Breast epithelium (tissue), 4 donors: ENCODE measurements at regions not wholly inside any gene's neighbourhood (a gene's known extent, or its start where the extent isn't known, plus 50 kb on each side); places are given as distances from the start of the nearest gene placed in this dataset.

Experiments used
- DNase-seq, 2 donors: peaks; one replicate each; pipeline ENCODE4 v3.0.0-alpha.2; 2019; ENCODE audit warnings: low spot score in 2 of 2
- H3K27ac ChIP-seq, 2 donors: fragments of 200-600 bp; sonication (generic) in 1 of 2; one replicate each; pipeline ENCODE4 v1.5.1; 2016 to 2019; ENCODE audit warnings: mild to moderate bottlenecking in 1 of 2
- H3K27me3 ChIP-seq, 2 donors: fragments of 200-600 bp; sonication (generic) in 1 of 2; one replicate each; pipeline versions ENCODE4 v1.5.1 to v1.6.0; 2017 to 2019; ENCODE audit warnings: control low read depth in 1 of 2, mild to moderate bottlenecking in 1 of 2
- H3K36me3 ChIP-seq: fragments of 200-600 bp; one replicate; pipeline ENCODE4 v1.5.1; 2019
- H3K4me1 ChIP-seq, 2 donors: fragments of 200-600 bp; sonication (generic); one replicate each; pipeline ENCODE4 v1.5.1; 2016 to 2019; ENCODE audit warnings: control low read depth in 1 of 2
- H3K4me3 ChIP-seq, 3 donors: fragments of 200-600 bp; sonication (generic); 1 replicate in 2 of 3; 2 replicates in 1 of 3; pipeline ENCODE4 v1.5.1; 2016 to 2019; ENCODE audit warnings: mild to moderate bottlenecking in 3 of 3, moderate library complexity in 2 of 3
- H3K9me3 ChIP-seq, 2 donors: fragments of 200-600 bp; sonication (generic) in 1 of 2; one replicate each; pipeline ENCODE4 v1.5.1; 2016 to 2019; ENCODE audit warnings: control low read depth in 1 of 2
- CTCF ChIP-seq, 3 donors: fragments of 450-650 bp; IDR thresholded peaks; one replicate each; pipeline ENCODE4 v1.5.1; 2016 to 2017; ENCODE audit warnings: antibody characterized with exemption in 3 of 3, mild to moderate bottlenecking in 3 of 3, moderate library complexity in 3 of 3
- POLR2A ChIP-seq: fragments of 450-650 bp; IDR thresholded peaks from one replicate; pipeline ENCODE4 v1.6.1; 2016; ENCODE audit warnings: antibody characterized with exemption, mild to moderate bottlenecking, moderate library complexity
- POLR2AphosphoS5 ChIP-seq, 3 donors: sonication (generic); formaldehyde crosslinking; IDR thresholded peaks; one replicate each; pipeline ENCODE4 v1.6.1; 2017; ENCODE audit warnings: antibody characterized with exemption in 3 of 3
- intact Hi-C: fragments of 100-400 bp; cut with DNase I; formaldehyde crosslinking; loops from one replicate; pipeline ENCODE4 v1.15.1; 2023; ENCODE audit warnings: low total_unique reads

GRCh38 chr2:6777626-6778025, 88.1 kb downstream of the CMPK2 start:
- H3K36me3 ChIP-seq = no peaks in the 10 kb centered on the region
- intact Hi-C loops = loop anchor here (5.0 kb wide), 1 partner anchor 335 kb away; no protein-coding TSS in a partner anchor
- no peak overlapping the region for H3K4me3 ChIP-seq
- no peak overlapping the region for H3K27ac ChIP-seq
- peaks cover 0 to 20% of the 10 kb centered on the region in 2 donors for H3K27me3 ChIP-seq
- no peak for DNase-seq
- H3K9me3 ChIP-seq = no peaks in the 10 kb centered on the region
- no peak for TF ChIP-seq CTCF (IDR thresholded peaks at IDR 0.05)
- no peaks in the 10 kb centered on the region for H3K4me1 ChIP-seq

GRCh38 chr2:6780765-6781274, 84.9 kb downstream of the CMPK2 start:
- no peaks in the 10 kb centered on the region for H3K27me3 ChIP-seq
- intact Hi-C loops = no loop called here
- no peaks in the 10 kb centered on the region for H3K9me3 ChIP-seq
- H3K4me3 ChIP-seq = peak overlapping the region in 1 of 3 donors; percentile 37
- H3K4me1 ChIP-seq = no peaks in the 10 kb centered on the region
- H3K27ac ChIP-seq = no peak overlapping the region
- H3K36me3 ChIP-seq = no peaks in the 10 kb centered on the region
- peak in 1 of 2 donors; percentile 23 for DNase-seq
- no peak for TF ChIP-seq CTCF (IDR thresholded peaks at IDR 0.05)
- no peak for TF ChIP-seq POLR2A
- TF ChIP-seq POLR2AphosphoS5 (IDR thresholded peaks at IDR 0.05) = no peak

- DNase-seq = no peak
- TF ChIP-seq POLR2A = no peak
- TF ChIP-seq POLR2AphosphoS5 (IDR thresholded peaks at IDR 0.05) = no peak
- no peak for TF ChIP-seq CTCF (IDR thresholded peaks at IDR 0.05)
- Histone ChIP-seq H3K27me3 (no peaks in the 10 kb centered on the region), H3K4me3 (no peak overlapping the region), H3K27ac (no peak overlapping the region), H3K36me3 (no peaks in the 10 kb centered on the region), H3K4me1 (no peaks in the 10 kb centered on the region), H3K9me3 (no peaks in the 10 kb centered on the region)
- intact Hi-C loops = no loop called here
Observed at GRCh38 chr2:6782517-6783237, 83.0 kb downstream of the CMPK2 start.

- TF ChIP-seq POLR2AphosphoS5 (IDR thresholded peaks at IDR 0.05) (no peak), CTCF (IDR thresholded peaks at IDR 0.05) (no peak), POLR2A (no peak)
- no peaks in the 10 kb centered on the region for H3K4me1 ChIP-seq
Observed at GRCh38 chr2:6783238-6783614, 82.5 kb downstream of the CMPK2 start.

GRCh38 chr2:6784291-6784690, 81.4 kb downstream of the CMPK2 start:
- Histone ChIP-seq H3K4me3 (no peak overlapping the region), H3K4me1 (no peaks in the 10 kb centered on the region), H3K36me3 (no peaks in the 10 kb centered on the region), H3K9me3 (no peaks in the 10 kb centered on the region), H3K27ac (no peak overlapping the region), H3K27me3 (no peaks in the 10 kb centered on the region)
- TF ChIP-seq POLR2AphosphoS5 (IDR thresholded peaks at IDR 0.05) (no peak), CTCF (IDR thresholded peaks at IDR 0.05) (no peak), POLR2A (no peak)
- no peak for DNase-seq
- intact Hi-C loops = loop anchor here (2.0 kb wide), 1 partner anchor 69 kb away; no protein-coding TSS in a partner anchor

More at GRCh38 chr2:6783238-6783614, 82.5 kb downstream of the CMPK2 start:
- DNase-seq = no peak
- intact Hi-C loops = no loop called here
- Histone ChIP-seq H3K27me3 (no peaks in the 10 kb centered on the region), H3K9me3 (no peaks in the 10 kb centered on the region), H3K27ac (no peak overlapping the region), H3K4me3 (no peak overlapping the region), H3K36me3 (no peaks in the 10 kb centered on the region)
